ENCODE measurements at regions not wholly inside any gene's neighbourhood (a gene's known extent, or its start where the extent isn't known, plus 50 kb on each side); places are given as distances from the start of the nearest gene placed in this dataset.

DNA sequence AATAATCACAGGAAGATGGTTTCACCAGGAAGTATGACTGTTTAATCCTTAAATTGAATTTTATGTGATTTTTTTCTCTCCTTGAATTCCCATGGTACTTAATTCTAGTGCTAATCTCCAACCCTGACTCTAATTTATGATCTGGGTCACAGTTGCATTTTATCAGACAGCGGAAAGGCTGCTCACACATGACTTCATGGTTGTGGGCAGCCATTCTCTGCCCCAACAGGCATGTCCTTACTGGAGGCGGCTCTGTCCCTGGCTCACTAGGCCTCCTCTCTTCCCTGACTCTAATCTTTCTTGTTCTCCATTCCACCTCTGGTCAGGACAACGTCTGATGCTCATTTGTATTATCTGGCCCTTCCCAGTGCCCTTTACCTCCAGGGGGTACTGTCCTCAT is 184.4 kb downstream of the CHST1 start:
- TF ChIP-seq POLR2AphosphoS5 (IDR thresholded peaks at IDR 0.05; ENCODE audit: low read depth, low read length) = no peak
- TF ChIP-seq TAF1 (IDR thresholded peaks at IDR 0.05; ENCODE audit: borderline replicate concordance, insufficient read depth, low read length) = no peak

DNA sequence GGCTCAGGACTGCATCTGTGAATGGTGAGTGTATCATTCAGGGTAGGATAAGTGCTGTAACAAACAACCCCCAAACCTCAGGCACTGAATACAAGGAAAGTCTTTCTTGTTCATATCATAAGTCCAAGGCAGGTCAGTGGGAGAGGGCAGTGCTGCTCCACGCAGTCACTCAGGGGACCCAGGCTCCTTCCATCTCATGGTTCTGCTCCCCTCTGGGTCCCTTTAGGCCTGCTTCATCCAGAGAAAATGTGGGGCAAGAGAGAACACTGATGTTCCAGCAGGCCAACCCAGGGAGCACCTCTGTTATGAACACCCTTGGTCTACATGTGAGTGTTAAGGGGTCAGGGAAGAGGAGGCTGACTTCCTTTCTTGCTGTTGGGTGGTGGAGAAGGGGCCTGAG is 187.8 kb downstream of the CHST1 start:
- TF ChIP-seq FOXP2 (optimal IDR thresholded peaks at IDR 0.05; ENCODE audit: borderline replicate concordance, extremely low read depth, extremely low read length, insufficient read depth) = no peak
- no peak for TF ChIP-seq SIN3A (IDR thresholded peaks at IDR 0.05; ENCODE audit: borderline replicate concordance, insufficient read depth, low read length)
- TF ChIP-seq TAF1 (IDR thresholded peaks at IDR 0.05; ENCODE audit: borderline replicate concordance, insufficient read depth, low read length) = no peak
- TF ChIP-seq POLR2AphosphoS5 (IDR thresholded peaks at IDR 0.05; ENCODE audit: low read depth, low read length) = no peak
- TF ChIP-seq, protein P1, sequence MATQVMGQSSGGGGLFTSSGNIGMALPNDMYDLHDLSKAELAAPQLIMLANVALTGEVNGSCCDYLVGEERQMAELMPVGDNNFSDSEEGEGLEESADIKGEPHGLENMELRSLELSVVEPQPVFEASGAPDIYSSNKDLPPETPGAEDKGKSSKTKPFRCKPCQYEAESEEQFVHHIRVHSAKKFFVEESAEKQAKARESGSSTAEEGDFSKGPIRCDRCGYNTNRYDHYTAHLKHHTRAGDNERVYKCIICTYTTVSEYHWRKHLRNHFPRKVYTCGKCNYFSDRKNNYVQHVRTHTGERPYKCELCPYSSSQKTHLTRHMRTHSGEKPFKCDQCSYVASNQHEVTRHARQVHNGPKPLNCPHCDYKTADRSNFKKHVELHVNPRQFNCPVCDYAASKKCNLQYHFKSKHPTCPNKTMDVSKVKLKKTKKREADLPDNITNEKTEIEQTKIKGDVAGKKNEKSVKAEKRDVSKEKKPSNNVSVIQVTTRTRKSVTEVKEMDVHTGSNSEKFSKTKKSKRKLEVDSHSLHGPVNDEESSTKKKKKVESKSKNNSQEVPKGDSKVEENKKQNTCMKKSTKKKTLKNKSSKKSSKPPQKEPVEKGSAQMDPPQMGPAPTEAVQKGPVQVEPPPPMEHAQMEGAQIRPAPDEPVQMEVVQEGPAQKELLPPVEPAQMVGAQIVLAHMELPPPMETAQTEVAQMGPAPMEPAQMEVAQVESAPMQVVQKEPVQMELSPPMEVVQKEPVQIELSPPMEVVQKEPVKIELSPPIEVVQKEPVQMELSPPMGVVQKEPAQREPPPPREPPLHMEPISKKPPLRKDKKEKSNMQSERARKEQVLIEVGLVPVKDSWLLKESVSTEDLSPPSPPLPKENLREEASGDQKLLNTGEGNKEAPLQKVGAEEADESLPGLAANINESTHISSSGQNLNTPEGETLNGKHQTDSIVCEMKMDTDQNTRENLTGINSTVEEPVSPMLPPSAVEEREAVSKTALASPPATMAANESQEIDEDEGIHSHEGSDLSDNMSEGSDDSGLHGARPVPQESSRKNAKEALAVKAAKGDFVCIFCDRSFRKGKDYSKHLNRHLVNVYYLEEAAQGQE (IDR thresholded peaks at IDR 0.05; ENCODE audit: insufficient read depth in 1 of 2, low read depth in 2 of 2, low read length in 2 of 2) = no peak

DNA sequence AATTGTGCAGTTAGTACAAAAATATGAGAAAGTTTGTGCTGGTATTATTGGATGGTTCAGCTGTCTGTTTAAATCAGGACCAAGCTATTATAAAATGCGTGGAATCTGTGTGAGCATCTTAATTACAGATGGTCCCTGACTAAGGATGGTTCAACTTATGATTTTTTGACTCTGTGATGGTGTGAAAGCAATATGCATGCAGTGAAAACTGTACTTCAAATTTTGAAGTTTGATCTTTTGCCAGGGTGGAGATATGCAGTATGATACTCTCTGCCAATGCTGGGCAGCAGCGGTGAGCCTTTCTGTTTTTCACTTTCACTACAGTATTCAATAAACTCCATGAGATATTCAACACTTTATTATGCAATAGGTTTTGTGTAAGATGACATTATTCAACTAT is 189.3 kb downstream of the CHST1 start:
- TF ChIP-seq TAF1 (IDR thresholded peaks at IDR 0.05; ENCODE audit: borderline replicate concordance, insufficient read depth, low read length) = no peak
- TF ChIP-seq FOXP2 (optimal IDR thresholded peaks at IDR 0.05; ENCODE audit: borderline replicate concordance, extremely low read depth, extremely low read length, insufficient read depth) = no peak
- TF ChIP-seq, protein P1 (IDR thresholded peaks at IDR 0.05; ENCODE audit: insufficient read depth in 1 of 2, low read depth in 2 of 2, low read length in 2 of 2) = no peak
- no peak for TF ChIP-seq SIN3A (IDR thresholded peaks at IDR 0.05; ENCODE audit: borderline replicate concordance, insufficient read depth, low read length)
- no peak for TF ChIP-seq POLR2AphosphoS5 (IDR thresholded peaks at IDR 0.05; ENCODE audit: low read depth, low read length)

DNA sequence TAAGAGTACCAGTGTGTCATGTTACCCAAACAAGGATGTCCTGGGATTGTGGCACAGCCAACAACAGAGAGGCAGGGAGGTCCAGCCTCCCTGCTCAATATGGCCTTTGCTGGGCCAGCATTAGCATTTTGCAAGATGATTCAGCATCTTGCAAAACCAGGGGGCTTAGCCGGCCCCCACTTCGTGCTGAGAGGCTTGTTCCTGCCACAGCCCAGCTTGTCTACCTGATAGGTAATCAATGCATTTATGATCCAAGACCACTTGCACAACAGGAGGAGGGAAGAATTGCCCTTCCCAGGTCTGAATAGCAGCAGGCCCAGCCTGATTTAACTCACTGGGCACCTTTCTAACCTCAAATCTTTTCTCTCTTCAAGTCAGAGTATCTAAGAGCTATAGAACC is 189.0 kb upstream of the SYT13 start:
- no peak for TF ChIP-seq TAF1 (IDR thresholded peaks at IDR 0.05; ENCODE audit: borderline replicate concordance, insufficient read depth, low read length)
- TF ChIP-seq SIN3A (IDR thresholded peaks at IDR 0.05; ENCODE audit: borderline replicate concordance, insufficient read depth, low read length) = no peak
- TF ChIP-seq, protein P1 (IDR thresholded peaks at IDR 0.05; ENCODE audit: insufficient read depth in 1 of 2, low read depth in 2 of 2, low read length in 2 of 2) = no peak
- TF ChIP-seq FOXP2 (optimal IDR thresholded peaks at IDR 0.05; ENCODE audit: borderline replicate concordance, extremely low read depth, extremely low read length, insufficient read depth) = no peak
- no peak for TF ChIP-seq POLR2AphosphoS5 (IDR thresholded peaks at IDR 0.05; ENCODE audit: low read depth, low read length)

DNA sequence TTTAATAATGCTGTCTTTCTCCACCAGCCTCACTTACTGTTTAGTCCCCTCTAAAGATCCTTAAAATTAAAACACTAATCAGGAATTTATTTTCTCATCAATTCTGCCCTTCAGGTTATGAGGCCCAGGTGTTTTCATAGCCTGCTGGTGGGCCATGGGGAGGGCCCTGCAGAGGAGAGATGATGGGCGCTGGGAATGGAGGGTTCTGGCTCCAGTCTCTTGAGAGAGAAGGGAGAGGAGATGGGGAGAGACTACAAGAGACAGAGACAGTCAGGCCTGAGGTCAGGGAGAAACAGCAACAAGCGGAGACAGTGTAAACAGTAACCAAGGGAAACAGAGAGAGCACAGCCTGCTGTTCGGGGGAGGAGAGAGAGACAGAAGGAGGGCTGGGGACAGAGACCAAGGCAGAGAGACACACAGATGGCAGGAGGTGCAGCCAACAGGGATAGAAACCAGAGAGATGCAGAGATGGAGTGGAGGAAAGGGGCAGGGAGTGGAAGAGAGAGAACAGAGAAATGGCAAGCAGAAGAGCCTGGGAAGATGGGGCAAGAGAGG is 187.3 kb upstream of the SYT13 start:
- TF ChIP-seq POLR2AphosphoS5 (IDR thresholded peaks at IDR 0.05; ENCODE audit: low read depth, low read length) (no peak), TAF1 (IDR thresholded peaks at IDR 0.05; ENCODE audit: borderline replicate concordance, insufficient read depth, low read length) (no peak), SIN3A (IDR thresholded peaks at IDR 0.05; ENCODE audit: borderline replicate concordance, insufficient read depth, low read length) (no peak), FOXP2 (optimal IDR thresholded peaks at IDR 0.05; ENCODE audit: borderline replicate concordance, extremely low read depth, extremely low read length, insufficient read depth) (no peak)
- TF ChIP-seq, protein P1 (IDR thresholded peaks at IDR 0.05; ENCODE audit: insufficient read depth in 1 of 2, low read depth in 2 of 2, low read length in 2 of 2) = no peak
